ENCODE measurements at regions not wholly inside any gene's neighbourhood (a gene's known extent, or its start where the extent isn't known, plus 50 kb on each side); places are given as distances from the start of the nearest gene placed in this dataset.
"Not testable (repeated sequence)": the region's sequence is repeated elsewhere in the genome, so short reads cannot be mapped to it uniquely, and the experiment has no call there.

DNA sequence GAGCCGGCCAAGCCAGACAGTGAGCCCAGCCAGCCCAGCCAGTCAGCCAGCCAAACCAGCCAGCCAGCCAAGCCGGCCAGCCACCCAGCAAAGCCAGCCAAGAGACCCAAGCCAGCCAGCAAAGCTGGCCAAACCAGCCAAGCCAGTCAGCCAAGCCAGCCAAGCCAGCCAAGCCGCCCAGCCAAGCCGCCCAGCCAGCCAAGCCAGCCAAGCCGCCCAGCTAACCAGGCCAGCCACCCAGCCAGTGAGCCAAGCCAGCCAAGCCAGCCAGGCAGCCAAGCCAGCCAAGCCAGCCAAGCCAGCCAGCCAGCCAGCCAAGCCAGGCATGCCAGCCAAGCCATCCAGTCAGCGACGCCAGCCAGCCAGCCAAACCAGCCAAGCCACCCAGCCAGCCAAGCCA lies 1596.9 kb downstream of the RPIA start:
- DNase-seq (ENCODE audit: low read depth in 4 of 4, low spot score in 3 of 4) = not testable (repeated sequence)

DNA sequence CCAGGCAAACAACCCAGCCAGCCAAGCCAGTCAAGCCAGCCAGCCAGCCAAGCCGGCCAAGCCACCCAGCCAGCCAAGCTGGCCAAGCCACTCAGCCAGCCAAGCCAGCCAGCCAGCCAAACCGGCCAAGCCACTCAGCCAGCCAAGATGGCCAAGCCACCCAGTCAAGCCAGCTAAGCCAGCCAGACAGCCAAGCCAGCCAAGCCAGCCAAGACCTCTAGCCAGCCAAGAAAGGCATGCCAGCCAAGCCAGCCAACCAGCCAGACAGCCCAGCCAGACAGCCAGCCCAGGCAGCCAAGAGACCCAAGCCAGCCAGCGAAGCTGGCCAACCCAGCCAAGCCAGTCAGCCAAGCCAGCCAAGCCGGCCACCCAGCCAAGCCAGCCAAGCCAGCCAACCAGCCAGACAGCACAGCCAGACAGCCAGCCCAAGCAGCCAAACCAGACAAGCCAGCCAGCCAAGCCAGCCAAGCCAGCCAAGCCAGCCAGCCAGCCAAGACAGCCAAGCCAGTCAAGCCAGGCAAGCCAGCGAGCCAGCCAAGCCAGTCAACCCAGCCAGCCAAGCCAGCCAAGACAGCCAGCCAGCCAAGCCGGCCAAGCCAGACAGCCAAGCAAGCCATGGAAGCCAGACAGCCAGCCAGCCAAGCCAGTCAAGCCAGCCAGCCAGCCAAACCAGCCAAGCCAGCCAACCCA lies 1598.0 kb downstream of the RPIA start:
- DNase-seq (ENCODE audit: low read depth in 4 of 4, low spot score in 3 of 4) = not testable (repeated sequence)

DNA sequence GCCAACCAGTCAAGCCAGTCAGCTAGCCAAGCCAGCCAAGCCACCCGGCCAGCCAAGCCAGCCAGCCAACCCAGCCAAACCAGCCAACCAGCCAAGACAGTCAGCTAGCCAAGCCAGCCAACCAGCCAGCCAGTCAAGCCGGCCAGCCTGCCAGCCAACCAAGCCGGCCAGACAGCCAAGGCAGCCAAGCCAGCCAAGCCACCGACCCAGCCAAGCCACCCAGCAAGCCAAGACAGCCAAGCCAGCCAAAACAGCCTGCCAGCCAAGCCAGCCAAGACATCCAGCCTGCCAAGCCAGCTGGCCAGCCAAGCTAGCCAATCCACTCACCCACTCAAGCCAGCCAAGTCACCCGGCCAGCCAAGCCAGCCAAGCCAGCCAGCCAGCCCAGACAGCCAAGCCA lies 1599.2 kb downstream of the RPIA start:
- DNase-seq (ENCODE audit: low read depth in 4 of 4, low spot score in 3 of 4) = not testable (repeated sequence)

DNA sequence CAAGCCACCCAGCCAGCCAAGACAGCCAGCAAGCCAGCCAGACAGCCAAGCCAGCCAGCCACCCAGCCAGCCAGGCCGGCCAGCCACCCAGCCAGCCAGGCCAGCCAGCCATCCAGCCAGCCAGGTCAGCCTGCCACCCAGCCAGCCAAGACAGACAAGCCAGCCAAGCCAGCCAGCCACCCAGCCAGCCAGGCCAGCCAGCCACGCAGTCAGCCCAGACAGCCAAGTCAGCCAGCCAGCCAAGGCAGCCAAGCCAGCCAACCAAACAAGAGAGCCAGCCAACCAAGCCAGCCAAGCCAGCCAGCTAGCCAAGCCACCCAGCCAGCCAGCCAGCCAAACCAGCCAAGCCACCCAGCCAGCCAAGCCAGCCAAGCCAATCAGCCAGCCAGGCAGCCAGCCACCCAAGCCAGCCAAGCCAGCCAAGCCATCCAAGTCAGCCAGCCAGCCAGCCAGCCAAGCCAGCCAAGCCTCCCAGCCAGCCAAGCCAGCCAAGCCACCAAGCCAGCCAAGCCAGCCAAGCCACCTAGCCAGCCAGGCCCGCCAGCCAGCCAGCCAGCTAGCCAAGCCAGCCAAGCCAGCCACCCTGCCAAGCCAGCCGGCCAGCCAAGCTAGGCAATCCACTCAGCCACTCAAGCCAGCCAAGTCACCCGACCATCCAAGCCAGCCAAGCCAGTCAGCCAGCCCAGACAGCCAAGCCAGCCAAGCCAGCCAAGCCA lies 1599.9 kb downstream of the RPIA start:
- DNase-seq (ENCODE audit: low read depth in 4 of 4, low spot score in 3 of 4) = not testable (repeated sequence)

DNA sequence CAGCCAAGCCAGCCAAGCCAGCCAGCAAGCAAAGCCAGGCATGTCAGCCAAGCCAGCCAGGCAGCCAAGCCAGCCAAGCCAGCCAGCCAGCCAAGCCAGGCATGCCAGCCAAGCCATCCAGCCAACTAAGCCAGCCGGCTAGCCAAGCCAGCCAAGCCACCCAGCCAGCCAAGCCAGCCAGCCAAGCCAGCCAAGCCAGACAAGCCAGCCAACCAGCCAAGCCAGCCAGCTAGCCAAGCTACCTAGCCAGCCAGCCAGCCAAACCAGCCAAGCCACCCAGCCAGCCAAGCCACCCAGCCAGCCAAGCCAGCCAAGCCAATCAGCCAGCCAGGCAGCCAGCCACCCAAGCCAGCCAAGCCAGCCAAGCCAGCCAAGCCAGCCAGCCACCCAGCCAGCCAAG lies 1600.5 kb downstream of the RPIA start:
- DNase-seq (ENCODE audit: low read depth in 4 of 4, low spot score in 3 of 4) = not testable (repeated sequence)

DNA sequence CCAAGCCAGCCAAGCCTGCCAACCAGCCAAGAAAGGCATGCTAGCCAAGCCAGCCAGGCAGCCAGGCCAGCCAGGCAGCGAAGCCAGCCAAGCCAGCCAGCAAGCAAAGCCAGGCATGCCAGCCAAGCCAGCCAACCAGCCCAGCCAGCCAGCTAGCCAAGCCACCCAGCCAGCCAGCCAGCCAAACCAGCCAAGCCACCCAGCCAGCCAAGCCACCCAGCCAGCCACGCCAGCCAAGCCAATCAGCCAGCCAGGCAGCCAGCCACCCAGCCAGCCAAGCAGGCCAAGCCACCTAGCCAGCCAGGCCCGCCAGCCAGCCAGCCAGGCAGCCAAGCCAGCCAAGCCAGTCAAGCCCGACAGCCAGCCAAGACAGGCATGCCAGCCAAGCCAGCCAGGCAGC lies 1601.0 kb downstream of the RPIA start:
- not testable (repeated sequence) for DNase-seq (ENCODE audit: low read depth in 4 of 4, low spot score in 3 of 4)

DNA sequence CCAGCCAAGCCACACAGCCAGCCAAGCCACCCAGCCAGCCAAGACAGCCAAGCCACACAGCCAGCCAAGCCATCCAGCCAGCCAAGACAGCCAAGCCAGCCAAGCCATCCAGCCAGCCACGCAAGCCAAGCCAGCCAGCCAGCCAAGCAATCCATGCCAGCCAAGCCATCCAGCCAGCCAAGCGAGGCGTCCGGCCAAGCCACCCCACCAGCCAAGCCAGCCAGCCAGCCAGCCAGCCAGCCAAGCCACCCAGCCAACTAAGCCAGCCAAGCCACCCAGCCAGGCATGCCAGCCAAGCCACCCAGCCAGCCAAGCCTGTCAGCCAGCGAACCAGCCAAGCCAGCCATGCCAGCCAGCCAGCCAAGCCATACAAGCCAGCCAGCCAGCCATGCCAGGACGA lies 1601.8 kb downstream of the RPIA start:
- not testable (repeated sequence) for DNase-seq (ENCODE audit: low read depth in 4 of 4, low spot score in 3 of 4)

DNA sequence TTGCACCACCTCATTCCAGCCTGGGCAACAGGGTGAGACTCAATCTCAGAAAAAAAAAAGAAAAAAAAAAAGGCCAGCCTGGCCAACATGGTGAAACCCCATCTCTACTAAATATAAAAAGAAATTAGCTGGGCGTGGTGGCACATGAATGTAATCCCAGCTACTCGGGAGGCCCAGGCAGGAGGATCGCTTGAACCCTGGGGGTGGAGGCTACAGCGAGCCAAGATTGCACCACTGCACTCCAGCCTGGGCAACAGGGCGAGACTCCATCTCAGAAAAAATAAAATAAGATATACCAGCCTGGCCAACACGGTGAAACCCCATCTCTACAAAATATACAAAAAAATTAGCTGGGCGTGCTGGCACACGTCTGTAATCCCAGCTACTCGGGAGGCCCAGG lies 1602.3 kb downstream of the RPIA start:
- DNase-seq (ENCODE audit: low read depth in 4 of 4, low spot score in 3 of 4) = not testable (repeated sequence)

DNA sequence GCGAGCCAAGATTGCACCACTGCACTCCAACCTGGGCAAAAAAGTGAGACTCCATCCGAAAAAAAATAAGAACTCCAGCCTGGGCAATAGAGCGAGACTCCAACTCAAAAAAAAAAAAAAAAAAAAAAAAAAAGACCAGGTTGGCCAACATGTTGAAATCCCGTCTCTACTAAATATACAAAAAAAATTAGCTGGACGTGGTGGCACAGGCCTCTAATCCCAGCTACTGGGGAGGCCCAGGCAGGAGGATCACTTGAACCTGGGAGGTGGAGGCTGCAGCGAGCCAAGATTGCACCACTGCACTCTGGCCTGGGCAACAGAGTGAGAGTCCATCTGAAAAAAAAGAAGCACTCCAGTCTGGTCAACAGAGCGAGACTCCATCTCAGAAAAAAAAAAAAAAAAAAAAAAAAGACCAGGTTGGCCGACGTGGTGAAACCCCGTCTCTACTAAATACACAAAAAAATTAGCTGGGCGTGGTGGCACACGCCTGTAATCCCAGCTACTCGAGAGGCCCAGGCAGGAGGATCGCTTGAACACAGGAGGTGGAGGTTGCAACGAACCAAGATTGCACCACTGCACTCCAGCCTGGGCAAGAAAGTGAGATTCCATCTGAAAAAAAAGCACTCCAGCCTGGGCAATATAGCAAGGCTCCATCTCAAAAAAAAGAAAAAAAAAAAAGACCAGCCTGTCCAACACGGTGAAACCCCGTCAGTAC lies 1603.7 kb downstream of the RPIA start:
- DNase-seq (ENCODE audit: low read depth in 4 of 4, low spot score in 3 of 4) = not testable (repeated sequence)

DNA sequence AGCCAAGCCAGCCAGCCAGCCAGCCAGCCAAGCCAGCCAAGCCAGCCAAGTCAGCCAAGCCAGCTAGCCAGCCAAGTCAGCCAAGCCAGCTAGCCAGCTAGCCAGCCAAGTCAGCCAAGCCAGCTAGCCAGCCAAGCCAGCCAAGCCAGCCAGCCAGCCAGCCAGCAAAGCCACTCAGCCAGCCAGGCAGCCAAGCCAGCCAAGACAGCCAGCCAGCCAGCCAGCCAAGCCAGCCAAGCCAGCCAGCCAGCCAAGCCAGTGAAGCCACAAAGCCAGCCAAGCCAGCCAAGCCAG lies 1605.0 kb downstream of the RPIA start:
- not testable (repeated sequence) for DNase-seq (ENCODE audit: low read depth in 4 of 4, low spot score in 3 of 4)

DNA sequence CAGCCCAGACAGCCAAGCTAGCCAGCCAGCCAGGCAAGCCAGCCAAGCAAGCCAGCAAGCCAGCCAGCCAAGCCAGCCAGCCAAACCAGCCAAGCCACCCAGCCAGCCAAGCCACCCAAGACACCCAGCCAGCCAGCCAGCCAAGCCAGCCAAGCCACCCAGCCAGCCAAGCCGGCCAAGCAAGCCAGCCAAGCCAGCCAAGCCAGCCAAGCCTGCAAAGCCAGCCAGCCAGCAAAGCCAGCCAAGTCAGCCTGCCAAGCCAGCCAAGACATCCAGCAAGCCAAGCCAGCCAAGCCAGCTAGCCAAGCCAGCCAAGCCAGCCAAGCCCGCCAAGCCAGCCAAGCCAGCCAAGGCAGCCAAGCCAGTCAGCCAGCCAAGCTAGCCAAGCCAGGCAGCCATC lies 1606.2 kb downstream of the RPIA start:
- not testable (repeated sequence) for DNase-seq (ENCODE audit: low read depth in 4 of 4, low spot score in 3 of 4)

DNA sequence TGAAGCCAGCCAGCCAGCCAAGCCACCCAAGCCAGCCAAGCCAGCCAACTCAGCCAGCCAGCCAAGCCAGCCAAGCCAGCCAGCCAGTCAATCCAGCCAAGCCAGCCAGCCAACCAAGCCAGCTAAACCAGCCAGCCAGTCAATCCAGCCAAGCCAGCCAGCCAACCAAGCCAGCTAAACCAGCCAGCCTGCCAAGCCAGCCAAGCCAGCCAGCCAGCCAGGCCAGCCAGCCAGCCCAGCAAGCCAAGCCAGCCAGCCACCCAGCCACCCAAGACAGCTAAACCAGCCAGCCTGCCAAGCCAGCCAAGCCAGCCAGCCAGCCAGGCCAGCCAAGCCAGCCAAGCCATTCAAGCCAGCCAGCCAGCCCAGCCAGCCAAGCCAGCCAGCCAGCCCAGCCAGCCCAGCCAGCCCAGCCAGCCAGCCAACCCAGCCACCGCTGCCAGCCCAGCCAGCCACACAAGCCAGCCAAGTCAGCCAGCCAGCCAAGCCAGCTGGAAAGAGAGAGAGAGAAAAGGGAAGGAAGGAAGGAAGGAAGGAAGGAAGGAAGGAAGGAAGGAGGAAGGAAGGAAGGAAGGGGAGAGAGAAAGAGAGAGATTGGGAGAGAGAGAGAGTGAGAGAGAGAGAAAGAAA lies 1606.8 kb downstream of the RPIA start:
- not testable (repeated sequence) for DNase-seq (ENCODE audit: low read depth in 4 of 4, low spot score in 3 of 4)

DNA sequence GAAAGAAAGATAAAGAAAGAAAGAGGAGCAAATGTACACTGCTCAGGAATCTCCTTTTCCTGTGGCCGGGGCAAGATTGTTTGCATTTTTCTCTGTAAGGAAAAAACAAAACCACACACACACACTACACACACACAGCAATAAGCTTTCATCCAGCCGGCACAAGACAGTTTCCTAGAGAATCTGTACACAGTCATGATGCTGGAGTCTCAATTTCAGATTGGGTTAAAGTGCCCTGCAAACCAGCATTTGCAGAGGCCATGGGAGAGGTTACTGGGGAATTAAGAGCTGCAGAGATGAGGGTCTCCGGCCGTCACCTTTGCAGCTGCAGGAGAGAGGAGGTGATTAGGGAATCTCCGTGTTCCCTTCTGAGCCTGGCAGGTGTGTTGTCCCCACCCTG lies 1607.5 kb downstream of the RPIA start:
- not testable (repeated sequence) for DNase-seq (ENCODE audit: low read depth in 4 of 4, low spot score in 3 of 4)

DNA sequence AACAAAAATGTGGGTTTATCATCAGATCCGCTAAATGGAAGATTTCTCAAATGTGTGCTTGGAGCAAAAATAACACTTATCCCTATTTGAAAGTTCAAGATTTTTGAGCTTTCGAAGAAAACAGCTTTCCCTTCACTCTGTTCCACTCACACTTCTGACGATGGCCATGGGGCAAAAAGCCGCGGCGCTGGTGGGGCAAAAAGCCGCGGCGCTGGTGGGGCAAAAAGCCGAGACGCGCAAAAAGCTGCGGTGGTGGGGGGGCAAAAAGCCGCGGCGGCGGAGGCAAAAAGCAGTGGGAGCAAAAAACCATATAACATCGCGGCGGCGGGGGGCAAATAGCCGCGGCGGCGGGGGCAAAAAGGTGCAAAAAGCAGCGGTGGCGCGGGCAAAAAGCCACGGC lies 1631.5 kb downstream of the RPIA start:
- not testable (repeated sequence) for DNase-seq (ENCODE audit: low read depth in 4 of 4, low spot score in 3 of 4)

DNA sequence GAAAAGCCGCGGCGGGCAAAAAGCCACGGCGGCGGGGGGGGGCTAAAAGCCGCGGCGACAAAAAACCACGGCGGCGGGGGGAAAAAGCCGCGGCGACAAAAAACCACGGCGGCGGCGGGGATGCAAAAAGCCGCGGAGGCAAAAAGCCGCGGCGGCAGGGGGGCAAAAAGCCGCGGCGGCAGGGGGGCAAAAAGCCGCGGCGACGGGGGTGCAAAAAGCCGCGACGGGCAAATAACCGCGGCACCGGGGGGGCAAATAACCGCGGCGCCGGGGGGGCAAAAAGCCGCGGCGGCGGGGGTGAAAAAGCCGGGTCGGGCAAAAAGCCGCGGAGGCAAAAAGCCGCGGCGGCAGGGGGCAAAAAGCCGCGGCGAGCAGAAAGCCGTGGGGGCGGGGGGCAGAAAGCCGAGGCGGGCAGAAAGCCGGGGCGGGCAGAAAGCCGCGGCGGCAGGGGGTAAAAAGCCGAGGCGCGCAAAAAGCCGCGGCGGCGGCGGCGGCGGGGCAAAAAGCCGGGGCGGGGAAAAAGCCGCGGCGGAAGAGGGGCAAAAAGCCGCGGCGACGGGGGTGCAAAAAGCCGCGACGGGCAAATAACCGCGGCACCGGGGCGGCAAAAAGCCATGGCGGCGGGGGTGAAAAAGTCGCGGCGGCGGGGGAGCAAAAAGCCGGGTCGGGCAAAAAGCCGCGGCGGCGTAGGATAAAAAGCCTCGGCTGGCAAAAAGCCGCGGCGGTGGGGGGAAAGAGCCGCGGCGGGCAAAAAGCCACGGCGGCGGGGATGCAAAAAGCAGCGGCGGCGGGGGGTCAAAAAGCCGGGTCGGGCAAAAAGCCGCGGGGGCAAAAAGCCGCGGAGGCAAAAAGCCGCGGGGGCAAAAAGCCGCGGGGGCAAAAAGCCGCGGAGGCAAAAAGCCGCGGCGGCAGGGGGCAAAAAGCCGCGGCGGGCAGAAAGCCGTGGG lies 1632.4 kb downstream of the RPIA start:
- not testable (repeated sequence) for DNase-seq (ENCODE audit: low read depth in 4 of 4, low spot score in 3 of 4)

DNA sequence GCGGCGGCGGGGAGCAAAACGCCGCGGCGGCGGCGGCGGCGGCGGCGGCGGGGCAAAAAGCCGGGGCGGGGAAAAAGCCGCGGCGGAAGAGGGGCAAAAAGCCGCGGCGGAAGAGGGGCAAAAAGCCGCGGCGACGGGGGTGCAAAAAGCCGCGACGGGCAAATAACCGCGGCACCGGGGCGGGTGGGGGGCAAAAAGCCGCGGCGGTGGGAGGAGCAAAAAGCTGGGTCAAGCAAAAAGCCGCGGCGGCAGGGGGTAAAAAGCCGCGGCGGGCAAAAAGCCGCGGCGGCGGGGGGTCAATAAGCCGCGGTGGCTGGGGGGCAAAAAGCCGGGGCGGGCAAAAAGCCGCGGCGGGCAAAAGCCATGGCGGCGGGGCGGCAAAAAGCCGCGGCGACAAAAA lies 1633.2 kb downstream of the RPIA start:
- DNase-seq (ENCODE audit: low read depth in 4 of 4, low spot score in 3 of 4) = not testable (repeated sequence)

DNA sequence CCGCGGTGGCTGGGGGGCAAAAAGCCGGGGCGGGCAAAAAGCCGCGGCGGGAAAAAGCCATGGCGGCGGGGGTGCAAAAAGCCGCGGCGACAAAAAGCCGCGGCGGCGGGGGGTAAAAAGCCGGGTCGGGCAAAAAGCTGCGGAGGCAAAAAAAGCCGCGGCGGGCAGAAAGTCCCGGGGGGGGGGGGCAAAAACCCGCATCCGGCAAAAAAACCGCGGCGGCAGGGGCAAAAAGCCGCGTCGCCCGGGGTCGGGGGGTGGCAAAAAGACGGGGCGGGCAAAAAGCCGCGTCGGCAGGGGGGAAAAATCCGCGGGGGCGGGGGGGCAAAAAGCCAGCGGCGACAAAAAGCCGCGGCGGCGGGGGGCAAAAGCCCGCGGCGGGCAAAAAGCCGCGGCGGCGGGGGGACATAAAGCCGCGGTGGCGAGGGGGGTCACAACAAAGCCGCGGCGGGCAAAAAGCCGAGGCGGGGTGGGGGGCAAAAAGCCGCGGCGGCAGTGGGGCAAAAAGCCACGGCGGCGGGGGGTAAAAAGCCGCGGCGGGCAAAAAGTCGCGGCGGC lies 1634.4 kb downstream of the RPIA start:
- not testable (repeated sequence) for DNase-seq (ENCODE audit: low read depth in 4 of 4, low spot score in 3 of 4)

DNA sequence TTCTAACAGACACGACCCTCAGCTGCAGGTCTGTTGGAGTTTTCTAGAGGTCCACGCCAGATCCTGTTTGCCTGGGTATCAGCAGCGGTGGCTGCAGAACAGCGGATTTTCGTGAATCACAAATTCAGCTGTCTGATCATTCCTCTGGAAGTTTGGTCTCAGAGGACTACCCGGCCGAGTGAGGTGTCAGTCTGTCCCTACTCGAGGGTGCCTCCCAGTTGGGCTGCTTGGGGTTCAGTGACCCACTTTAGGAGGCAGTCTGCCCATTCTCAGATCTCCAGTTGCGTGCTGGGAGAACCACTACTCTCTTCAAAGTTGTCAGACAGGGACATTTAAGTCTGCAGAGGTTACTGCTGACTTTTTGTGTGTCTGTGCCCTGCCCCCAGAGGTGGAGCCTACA lies 1664.1 kb downstream of the RPIA start:
- not testable (repeated sequence) for DNase-seq (ENCODE audit: low read depth in 4 of 4, low spot score in 3 of 4)

DNA sequence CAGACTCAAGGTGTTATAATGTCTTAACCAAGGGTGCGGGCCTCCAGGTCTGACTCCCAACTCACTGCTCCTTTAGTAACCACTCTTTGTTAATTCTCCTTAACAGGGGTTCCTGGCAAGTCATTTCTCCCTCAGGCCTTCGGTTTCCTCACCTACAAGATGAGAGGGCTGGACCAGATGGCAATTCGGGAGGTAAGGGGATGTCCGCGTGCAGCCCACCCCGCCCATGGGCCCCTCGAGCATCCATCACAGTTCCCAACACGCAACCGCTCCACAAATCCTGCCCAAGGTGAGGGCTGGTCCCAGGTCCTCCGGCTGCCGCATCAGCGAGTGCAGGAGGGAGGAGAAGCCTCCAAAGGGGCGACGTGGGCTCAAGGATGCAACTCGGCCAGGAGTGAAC lies 1667.9 kb downstream of the RPIA start:
- not testable (repeated sequence) for DNase-seq (ENCODE audit: low read depth in 4 of 4, low spot score in 3 of 4)

Data from left renal pelvis (tissue), 4 donors.